H54 (cell line): ENCODE measurements at regions not wholly inside any gene's neighbourhood (a gene's known extent, or its start where the extent isn't known, plus 50 kb on each side); places are given as distances from the start of the nearest gene placed in this dataset.

Source experiments
- DNase-seq: peaks from one replicate; pipeline ENCODE4 v3.0.0; 2011; ENCODE audit warnings: low spot score, mixed read lengths; ENCODE audit not compliant: insufficient read length
- FAIRE-seq: peaks from 3 replicates; lab custom pipeline; 2011; peaks lifted over from hg19 to GRCh38; lab: Jason Lieb, UNC
- POLR2A ChIP-seq: IDR thresholded peaks from 2 replicates; pipeline ENCODE4 v1.6.1; 2011; ENCODE audit warnings: low read depth, mild to moderate bottlenecking, low read length

GRCh38 chr5:159385536-159385935, 55.2 kb upstream of the IL12B start:
- TF ChIP-seq POLR2A = no peak

GRCh38 chr5:159386028-159386711, 55.9 kb upstream of the IL12B start:
- FAIRE-seq (no peak), DNase-seq (no peak)
- no peak for TF ChIP-seq POLR2A

More at GRCh38 chr5:159385536-159385935, 55.2 kb upstream of the IL12B start:
- DNase-seq = no peak
- no peak for FAIRE-seq

GRCh38 chr5:159392871-159393270, 62.6 kb upstream of the IL12B start:
- DNase-seq (no peak), FAIRE-seq (no peak)
- no peak for TF ChIP-seq POLR2A

- no peak for DNase-seq
- FAIRE-seq = no peak
- TF ChIP-seq POLR2A = no peak
Measured at GRCh38 chr5:159393854-159394274, 63.6 kb upstream of the IL12B start.

GRCh38 chr5:159395202-159395601, 64.9 kb upstream of the IL12B start:
- no peak for TF ChIP-seq POLR2A
- no peak for DNase-seq
- FAIRE-seq = no peak

GRCh38 chr5:159398936-159399335, 68.6 kb upstream of the IL12B start:
- no peak for FAIRE-seq
- no peak for TF ChIP-seq POLR2A

GRCh38 chr5:159400476-159400875, 70.2 kb upstream of the IL12B start:
- FAIRE-seq = no peak
- DNase-seq = no peak
- TF ChIP-seq POLR2A = no peak

More at GRCh38 chr5:159398936-159399335, 68.6 kb upstream of the IL12B start:
- no peak for DNase-seq

- no peak for TF ChIP-seq POLR2A
- no peak for FAIRE-seq
- DNase-seq = no peak
Measured at GRCh38 chr5:159402311-159402710, 72.0 kb upstream of the IL12B start.

GRCh38 chr5:159402856-159403255, 72.6 kb upstream of the IL12B start:
- FAIRE-seq (no peak), DNase-seq (no peak)
- no peak for TF ChIP-seq POLR2A

GRCh38 chr5:159403906-159404681, 73.8 kb upstream of the IL12B start:
- TF ChIP-seq POLR2A = no peak
- FAIRE-seq (no peak), DNase-seq (no peak)

- no peak for TF ChIP-seq POLR2A
- FAIRE-seq = no peak
- DNase-seq = no peak
Measured at GRCh38 chr5:159405611-159406031, 75.3 kb upstream of the IL12B start.

GRCh38 chr5:159406571-159406970, 76.3 kb upstream of the IL12B start:
- no peak for FAIRE-seq
- no peak for TF ChIP-seq POLR2A

GRCh38 chr5:159409801-159410200, 79.5 kb upstream of the IL12B start:
- DNase-seq (no peak), FAIRE-seq (no peak)
- TF ChIP-seq POLR2A = no peak

More at GRCh38 chr5:159406571-159406970, 76.3 kb upstream of the IL12B start:
- no peak for DNase-seq

- no peak for FAIRE-seq
- no peak for DNase-seq
- no peak for TF ChIP-seq POLR2A
Measured at GRCh38 chr5:159410480-159410879, 80.2 kb upstream of the IL12B start.
